Right lobe of liver (tissue), 6 donors: ENCODE measurements at regions not wholly inside any gene's neighbourhood (a gene's known extent, or its start where the extent isn't known, plus 50 kb on each side); places are given as distances from the start of the nearest gene placed in this dataset.

ENCODE experiments used
- ATAC-seq, 4 donors: fragments of 200-7000 bp; cut with Tn5 transposase; one replicate each; pipeline ENCODE4 v1.9.1; 2020; ENCODE audit warnings: mild to moderate bottlenecking in 4 of 4, moderate library complexity in 4 of 4
- DNase-seq, 3 donors: peaks; one replicate each; pipeline ENCODE4 v3.0.0-alpha.2; 2020
- H3K27ac ChIP-seq, 3 donors: fragments of 200-600 bp; one replicate each; pipeline ENCODE4 v1.8.0; 2022
- H3K27me3 ChIP-seq, 2 donors: fragments of 200-600 bp; one replicate each; pipeline ENCODE4 v1.8.0; 2022
- H3K36me3 ChIP-seq, 4 donors: fragments of 200-600 bp; sonication (generic) in 1 of 4; one replicate each; pipeline versions ENCODE4 v1.5.1 to v1.8.0; 2017 to 2022; ENCODE audit warnings: control low read depth in 1 of 4
- H3K4me1 ChIP-seq, 4 donors: fragments of 200-600 bp; sonication (generic) in 1 of 4; one replicate each; pipeline versions ENCODE4 v1.5.1 to v1.8.0; 2017 to 2022; ENCODE audit warnings: control low read depth in 1 of 4
- H3K4me3 ChIP-seq, 3 donors: fragments of 200-600 bp; one replicate each; pipeline ENCODE4 v1.8.0; 2022
- H3K9me3 ChIP-seq, 4 donors: fragments of 200-600 bp; sonication (generic) in 1 of 4; one replicate each; pipeline versions ENCODE4 v1.5.1 to v1.8.0; 2017 to 2022; ENCODE audit warnings: control low read depth in 1 of 4
- CTCF ChIP-seq, 4 donors: fragments of 200-600 bp in 3 of 4; fragments of 450-650 bp in 1 of 4; IDR thresholded peaks; one replicate each; pipeline versions ENCODE4 v1.5.1 to v1.8.0; 2016 to 2022; ENCODE audit warnings: antibody characterized with exemption in 4 of 4, mild to moderate bottlenecking in 2 of 4
- POLR2A ChIP-seq: fragments of 450-650 bp; IDR thresholded peaks from one replicate; pipeline ENCODE4 v1.6.1; 2017; ENCODE audit warnings: antibody characterized with exemption, mild to moderate bottlenecking
- WGBS: methylation state at CpG from one replicate; pipeline ENCODE4 v1.1.6; 2018; ENCODE audit warnings: low coverage, low lambda C conversion rate; ENCODE audit not compliant: insufficient coverage; ENCODE audit errors: missing lambda C conversion rate; 5-methylcytosine and 5-hydroxymethylcytosine counted together
- intact Hi-C, 2 donors: fragments of 100-400 bp; cut with DNase I; formaldehyde crosslinking; loops; one replicate each; pipeline versions ENCODE4 v1.11.2 to v1.14.1; 2022
- donor health status: DM: no; HTN: yes; CAD: no.
- donor health status: DM: no; HTN: no; CAD: no.
- donor health status: DM: no; HTN: no; CAD: no.
- donor health status: DM: no; HTN: yes; CAD: no.
- donor health status: DM: no; HTN: yes; CAD: no.

- Histone ChIP-seq H3K36me3 (no peaks in the 10 kb centered on the region), H3K27ac (no peak overlapping the region), H3K9me3 (no peaks in the 10 kb centered on the region), H3K27me3 (no peaks in the 10 kb centered on the region), H3K4me1 (no peaks in the 10 kb centered on the region), H3K4me3 (no peak overlapping the region)
- WGBS: 93% methylated on average over 2 of the region's 4 CpGs
- intact Hi-C loops: no loop called here
- TF ChIP-seq CTCF (IDR thresholded peaks at IDR 0.05): no peak
- TF ChIP-seq POLR2A: no peak
- ATAC-seq (no peak), DNase-seq (no peak)
Observed at GRCh38 chr2:64380853-64381527, 73.0 kb upstream of the LGALSL start.

GRCh38 chr2:64383016-64383591 lies 70.9 kb upstream of the LGALSL start:
- TF ChIP-seq POLR2A (no peak), CTCF (IDR thresholded peaks at IDR 0.05) (no peak)
- Histone ChIP-seq H3K4me1 (no peaks in the 10 kb centered on the region), H3K36me3 (no peaks in the 10 kb centered on the region), H3K4me3 (no peak overlapping the region), H3K9me3 (no peaks in the 10 kb centered on the region), H3K27me3 (no peaks in the 10 kb centered on the region), H3K27ac (no peak overlapping the region)
- WGBS: 80% methylated on average over 1 of the region's 5 CpGs
- intact Hi-C loops: no loop called here
- ATAC-seq (peak; percentile 29 to 70 (median 55)), DNase-seq (no peak)

- no peak for ATAC-seq
- 69% methylated on average over 3 of the region's 3 CpGs for WGBS
- intact Hi-C loops: no loop called here
- DNase-seq: no peak
- Histone ChIP-seq H3K27ac (no peak overlapping the region), H3K4me1 (no peaks in the 10 kb centered on the region), H3K27me3 (no peaks in the 10 kb centered on the region), H3K9me3 (no peaks in the 10 kb centered on the region), H3K36me3 (no peaks in the 10 kb centered on the region), H3K4me3 (no peak overlapping the region)
- TF ChIP-seq CTCF (IDR thresholded peaks at IDR 0.05) (no peak), POLR2A (no peak)
Observed at GRCh38 chr2:64383881-64384280, 70.1 kb upstream of the LGALSL start.

- no peak for DNase-seq
- H3K4me1 ChIP-seq: peaks cover 0 to 10% (median 4%) of the 10 kb centered on the region in 4 donors
- intact Hi-C loops: no loop called here
Observed at GRCh38 chr2:64386676-64387075, 67.3 kb upstream of the LGALSL start.

More at GRCh38 chr2:64386676-64387075, 67.3 kb upstream of the LGALSL start:
- no peak overlapping the region for H3K4me3 ChIP-seq
- ATAC-seq: no peak
- H3K27ac ChIP-seq: no peak overlapping the region
- TF ChIP-seq CTCF (IDR thresholded peaks at IDR 0.05): no peak
- no peak for TF ChIP-seq POLR2A
- no peaks in the 10 kb centered on the region for H3K9me3 ChIP-seq
- no peaks in the 10 kb centered on the region for H3K27me3 ChIP-seq
- H3K36me3 ChIP-seq: no peaks in the 10 kb centered on the region
- WGBS: 83% methylated on average over 4 of the region's 4 CpGs
